Right lobe of liver (tissue), 6 donors: ENCODE measurements at regions not wholly inside any gene's neighbourhood (a gene's known extent, or its start where the extent isn't known, plus 50 kb on each side); places are given as distances from the start of the nearest gene placed in this dataset.
"Not testable (repeated sequence)": the region's sequence is repeated elsewhere in the genome, so short reads cannot be mapped to it uniquely, and the experiment has no call there.

Experiments used
- ATAC-seq, 4 donors: fragments of 200-7000 bp; cut with Tn5 transposase; one replicate each; pipeline ENCODE4 v1.9.1; 2020; ENCODE audit warnings: mild to moderate bottlenecking in 4 of 4, moderate library complexity in 4 of 4
- DNase-seq, 3 donors: peaks; one replicate each; pipeline ENCODE4 v3.0.0-alpha.2; 2020
- H3K27ac ChIP-seq, 3 donors: fragments of 200-600 bp; one replicate each; pipeline ENCODE4 v1.8.0; 2022
- H3K27me3 ChIP-seq, 2 donors: fragments of 200-600 bp; one replicate each; pipeline ENCODE4 v1.8.0; 2022
- H3K36me3 ChIP-seq, 4 donors: fragments of 200-600 bp; sonication (generic) in 1 of 4; one replicate each; pipeline versions ENCODE4 v1.5.1 to v1.8.0; 2017 to 2022; ENCODE audit warnings: control low read depth in 1 of 4
- H3K4me1 ChIP-seq, 4 donors: fragments of 200-600 bp; sonication (generic) in 1 of 4; one replicate each; pipeline versions ENCODE4 v1.5.1 to v1.8.0; 2017 to 2022; ENCODE audit warnings: control low read depth in 1 of 4
- H3K4me3 ChIP-seq, 3 donors: fragments of 200-600 bp; one replicate each; pipeline ENCODE4 v1.8.0; 2022
- H3K9me3 ChIP-seq, 4 donors: fragments of 200-600 bp; sonication (generic) in 1 of 4; one replicate each; pipeline versions ENCODE4 v1.5.1 to v1.8.0; 2017 to 2022; ENCODE audit warnings: control low read depth in 1 of 4
- POLR2A ChIP-seq: fragments of 450-650 bp; IDR thresholded peaks from one replicate; pipeline ENCODE4 v1.6.1; 2017; ENCODE audit warnings: antibody characterized with exemption, mild to moderate bottlenecking
- WGBS: methylation state at CpG from one replicate; pipeline ENCODE4 v1.1.6; 2018; ENCODE audit warnings: low coverage, low lambda C conversion rate; ENCODE audit not compliant: insufficient coverage; ENCODE audit errors: missing lambda C conversion rate; 5-methylcytosine and 5-hydroxymethylcytosine counted together
- intact Hi-C, 2 donors: fragments of 100-400 bp; cut with DNase I; formaldehyde crosslinking; loops; one replicate each; pipeline versions ENCODE4 v1.11.2 to v1.14.1; 2022
- TF ChIP-seq, protein P1 (sequence below), 4 donors: fragments of 200-600 bp in 3 of 4; fragments of 450-650 bp in 1 of 4; IDR thresholded peaks; one replicate each; pipeline versions ENCODE4 v1.5.1 to v1.8.0; 2016 to 2022; ENCODE audit warnings: antibody characterized with exemption in 4 of 4, mild to moderate bottlenecking in 2 of 4
- donor health status: DM: no; HTN: yes; CAD: no.
- donor health status: DM: no; HTN: no; CAD: no.
- donor health status: DM: no; HTN: no; CAD: no.
- donor health status: DM: no; HTN: yes; CAD: no.
- donor health status: DM: no; HTN: yes; CAD: no.

DNA sequence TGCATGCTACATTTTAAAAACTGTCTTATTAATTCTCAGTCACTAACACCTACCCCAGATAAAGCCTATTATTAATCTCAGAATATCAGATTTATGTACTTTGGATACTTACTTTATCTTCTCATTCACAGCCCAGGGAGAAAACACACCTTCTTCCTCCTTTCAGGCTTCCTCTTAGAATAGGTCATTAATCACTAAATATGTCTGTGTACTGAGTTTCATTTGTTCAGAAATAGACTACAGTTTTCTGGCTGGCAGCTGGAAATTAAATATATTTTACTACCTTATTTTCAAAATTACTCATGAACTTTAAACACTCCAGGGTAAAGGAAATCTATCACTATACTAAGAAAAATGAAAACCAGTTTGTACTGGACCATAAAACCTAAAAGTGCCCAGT is 147.7 kb upstream of the DST start:
- Histone ChIP-seq H3K36me3 (no peaks in the 10 kb centered on the region), H3K9me3 (no peaks in the 10 kb centered on the region), H3K27ac (no peak overlapping the region), H3K4me3 (no peak overlapping the region), H3K27me3 (no peaks in the 10 kb centered on the region), H3K4me1 (no peaks in the 10 kb centered on the region)
- ATAC-seq (no peak), DNase-seq (no peak)
- intact Hi-C loops, result no loop called here
- TF ChIP-seq, protein P1, sequence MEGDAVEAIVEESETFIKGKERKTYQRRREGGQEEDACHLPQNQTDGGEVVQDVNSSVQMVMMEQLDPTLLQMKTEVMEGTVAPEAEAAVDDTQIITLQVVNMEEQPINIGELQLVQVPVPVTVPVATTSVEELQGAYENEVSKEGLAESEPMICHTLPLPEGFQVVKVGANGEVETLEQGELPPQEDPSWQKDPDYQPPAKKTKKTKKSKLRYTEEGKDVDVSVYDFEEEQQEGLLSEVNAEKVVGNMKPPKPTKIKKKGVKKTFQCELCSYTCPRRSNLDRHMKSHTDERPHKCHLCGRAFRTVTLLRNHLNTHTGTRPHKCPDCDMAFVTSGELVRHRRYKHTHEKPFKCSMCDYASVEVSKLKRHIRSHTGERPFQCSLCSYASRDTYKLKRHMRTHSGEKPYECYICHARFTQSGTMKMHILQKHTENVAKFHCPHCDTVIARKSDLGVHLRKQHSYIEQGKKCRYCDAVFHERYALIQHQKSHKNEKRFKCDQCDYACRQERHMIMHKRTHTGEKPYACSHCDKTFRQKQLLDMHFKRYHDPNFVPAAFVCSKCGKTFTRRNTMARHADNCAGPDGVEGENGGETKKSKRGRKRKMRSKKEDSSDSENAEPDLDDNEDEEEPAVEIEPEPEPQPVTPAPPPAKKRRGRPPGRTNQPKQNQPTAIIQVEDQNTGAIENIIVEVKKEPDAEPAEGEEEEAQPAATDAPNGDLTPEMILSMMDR (IDR thresholded peaks at IDR 0.05), result no peak

DNA sequence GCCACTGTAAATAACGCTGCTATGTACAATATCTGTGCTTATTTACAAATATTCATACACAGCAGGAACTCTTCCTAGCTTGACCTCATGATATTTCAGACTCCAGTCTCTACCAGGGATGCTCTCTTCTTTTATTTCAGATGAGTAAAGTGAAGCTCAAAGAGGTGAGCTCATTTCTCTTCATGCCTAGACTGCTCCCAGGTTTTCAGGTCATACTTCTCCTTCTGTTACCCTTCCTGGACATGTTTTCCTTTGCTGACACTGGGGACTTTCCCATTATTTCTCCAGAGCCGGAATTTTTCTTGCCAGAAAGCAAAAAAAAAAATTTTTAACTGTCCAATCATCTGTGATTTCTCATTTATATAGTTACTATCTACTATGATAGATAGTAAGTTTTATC is 147.2 kb upstream of the DST start:
- Histone ChIP-seq H3K27ac (no peak overlapping the region), H3K36me3 (no peaks in the 10 kb centered on the region), H3K4me1 (no peaks in the 10 kb centered on the region), H3K27me3 (no peaks in the 10 kb centered on the region), H3K9me3 (no peaks in the 10 kb centered on the region), H3K4me3 (no peak overlapping the region)
- DNase-seq (no peak), ATAC-seq (no peak)
- intact Hi-C loops, result no loop called here
- 43% methylated on average over 2 of the region's 2 CpGs for WGBS
- no peak for TF ChIP-seq POLR2A

DNA sequence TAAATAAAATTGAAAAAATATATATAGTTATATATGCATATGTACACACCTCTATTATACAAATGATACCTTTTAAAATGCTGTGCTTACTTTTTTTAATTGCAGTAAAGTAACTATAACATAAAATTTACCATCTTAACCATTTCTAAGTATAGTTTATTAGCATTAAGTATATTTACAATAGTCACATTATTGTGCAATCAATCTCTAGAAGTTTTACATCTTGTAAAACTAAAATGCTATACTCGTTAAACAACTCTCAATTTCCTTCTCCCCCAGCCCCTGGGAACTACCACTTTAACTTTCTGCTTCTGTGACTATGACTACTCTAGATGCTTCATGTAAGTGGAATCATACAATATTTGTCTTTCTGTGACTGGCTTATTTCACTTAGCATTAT is 146.7 kb upstream of the DST start:
- H3K4me1 ChIP-seq, result no peaks in the 10 kb centered on the region
- H3K9me3 ChIP-seq, result no peaks in the 10 kb centered on the region
- TF ChIP-seq, protein P1 (IDR thresholded peaks at IDR 0.05), result no peak
- no peak for TF ChIP-seq POLR2A
- intact Hi-C loops, result no loop called here
- no peaks in the 10 kb centered on the region for H3K27me3 ChIP-seq
- H3K36me3 ChIP-seq, result no peaks in the 10 kb centered on the region
- DNase-seq, result no peak
- no peak overlapping the region for H3K27ac ChIP-seq
- no peak for ATAC-seq
- no peak overlapping the region for H3K4me3 ChIP-seq
- 59% methylated on average over 1 of the region's 1 CpG for WGBS

DNA sequence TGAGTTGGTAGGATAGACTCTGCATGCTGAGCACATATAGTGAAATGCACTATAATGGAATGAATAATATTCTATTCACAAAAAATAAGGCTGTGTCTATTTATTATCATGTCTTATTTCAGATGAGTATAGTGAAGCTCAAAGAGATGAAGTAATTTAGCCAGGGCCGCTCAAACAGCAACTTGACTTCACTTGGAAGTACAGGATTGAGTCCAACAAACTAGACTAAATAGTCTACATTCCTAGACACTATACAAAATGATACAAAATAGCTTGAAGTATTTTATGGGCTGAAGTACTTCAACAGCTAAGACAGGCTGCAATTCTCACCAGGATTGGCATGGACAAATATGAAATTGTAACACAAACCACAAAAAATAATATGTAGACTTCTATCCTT is 144.5 kb upstream of the DST start:
- no peaks in the 10 kb centered on the region for H3K9me3 ChIP-seq
- ATAC-seq (no peak), DNase-seq (no peak)
- no peaks in the 10 kb centered on the region for H3K36me3 ChIP-seq
- WGBS, result 57% methylated on average over 1 of the region's 1 CpG
- no peak for TF ChIP-seq POLR2A
- TF ChIP-seq, protein P1 (IDR thresholded peaks at IDR 0.05), result no peak
- no peak overlapping the region for H3K27ac ChIP-seq
- intact Hi-C loops, result no loop called here
- H3K4me1 ChIP-seq, result no peaks in the 10 kb centered on the region
- H3K27me3 ChIP-seq, result no peaks in the 10 kb centered on the region
- no peak overlapping the region for H3K4me3 ChIP-seq

DNA sequence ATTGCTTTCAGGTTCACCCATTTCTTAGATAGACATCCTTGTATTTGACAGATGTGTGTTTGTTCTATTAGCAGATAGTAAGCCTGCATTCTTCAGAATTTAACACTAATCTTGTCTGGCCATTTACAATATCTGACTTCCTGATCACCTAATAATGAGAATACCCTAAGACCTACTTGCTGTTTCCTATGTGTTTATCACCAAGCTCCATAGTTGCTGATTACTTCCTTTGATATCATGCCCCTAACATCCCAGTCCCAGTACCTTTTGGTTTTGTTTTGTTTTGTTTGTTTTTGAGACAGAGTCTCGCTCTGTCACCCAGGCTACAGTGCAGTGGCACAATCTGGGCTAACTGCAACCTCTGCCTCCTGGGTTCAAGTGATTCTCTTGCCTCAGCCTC is 143.6 kb upstream of the DST start:
- no peak for ATAC-seq
- Histone ChIP-seq H3K27me3 (no peaks in the 10 kb centered on the region), H3K27ac (no peak overlapping the region), H3K9me3 (no peaks in the 10 kb centered on the region), H3K4me1 (no peaks in the 10 kb centered on the region), H3K4me3 (no peak overlapping the region), H3K36me3 (no peaks in the 10 kb centered on the region)
- no peak for DNase-seq
- intact Hi-C loops, result no loop called here
- WGBS, result 71% methylated on average over 1 of the region's 1 CpG
- TF ChIP-seq, protein P1 (IDR thresholded peaks at IDR 0.05), result no peak
- no peak for TF ChIP-seq POLR2A

DNA sequence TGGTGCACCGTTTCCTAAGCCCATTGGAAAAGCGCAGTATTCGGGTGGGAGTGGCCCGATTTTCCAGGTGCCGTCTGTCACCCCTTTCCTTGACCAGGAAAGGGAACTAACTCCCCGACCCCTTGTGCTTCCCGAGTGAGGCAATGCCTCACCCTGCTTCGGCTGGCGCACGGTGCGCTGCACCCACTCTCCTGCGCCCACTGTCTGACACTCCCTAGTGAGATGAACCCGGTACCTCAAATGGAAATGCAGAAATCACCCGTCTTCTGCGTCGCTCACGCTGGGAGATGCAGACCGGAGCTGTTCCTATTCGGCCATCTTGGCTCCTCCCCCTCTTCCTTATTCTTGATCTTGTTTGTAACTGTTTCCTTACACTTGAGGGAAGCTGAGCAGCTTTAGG is 142.8 kb upstream of the DST start:
- H3K36me3 ChIP-seq, H3K9me3 ChIP-seq, intact Hi-C loops, H3K27me3 ChIP-seq, H3K4me3 ChIP-seq, H3K27ac ChIP-seq, H3K4me1 ChIP-seq, ATAC-seq, DNase-seq: not testable (repeated sequence)
- 82% methylated on average over 9 of the region's 19 CpGs for WGBS

DNA sequence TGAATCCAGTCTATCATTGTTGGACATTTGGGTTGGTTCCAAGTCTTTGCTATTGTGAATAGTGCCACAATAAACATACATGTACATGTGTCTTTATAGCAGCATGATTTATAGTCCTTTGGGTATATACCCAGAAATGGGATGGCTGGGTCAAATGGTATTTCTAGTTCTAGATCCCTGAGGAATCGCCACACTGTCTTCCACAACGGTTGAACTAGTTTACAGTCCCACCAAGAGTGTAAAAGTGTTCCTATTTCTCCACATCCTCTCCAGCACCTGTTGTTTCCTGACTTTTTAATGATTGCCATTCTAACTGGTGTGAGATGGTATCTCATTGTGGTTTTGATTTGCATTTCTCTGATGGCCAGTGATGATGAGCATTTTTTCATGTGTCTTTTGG is 137.4 kb upstream of the DST start:
- H3K4me1 ChIP-seq, H3K4me3 ChIP-seq, DNase-seq, H3K27ac ChIP-seq, H3K36me3 ChIP-seq, intact Hi-C loops, H3K9me3 ChIP-seq, ATAC-seq, H3K27me3 ChIP-seq: not testable (repeated sequence)
- 53% methylated on average over 2 of the region's 2 CpGs for WGBS

DNA sequence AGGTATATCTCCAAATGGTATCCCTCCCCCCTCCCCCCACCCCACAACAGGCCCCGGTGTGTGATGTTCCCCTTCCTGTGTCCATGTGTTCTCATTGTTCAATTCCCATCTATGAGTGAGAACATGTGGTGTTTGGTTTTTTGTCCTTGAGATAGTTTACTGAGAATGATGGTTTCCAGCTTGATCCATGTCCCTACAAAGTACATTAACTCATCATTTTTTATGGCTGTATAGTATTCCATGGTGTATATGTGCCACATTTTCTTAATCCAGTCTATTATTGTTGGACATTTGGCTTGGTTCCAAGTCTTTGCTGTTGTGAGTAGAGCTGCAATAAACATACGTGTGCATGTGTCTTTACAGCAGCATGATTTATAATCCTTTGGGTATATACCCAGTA is 135.8 kb upstream of the DST start:
- H3K4me1 ChIP-seq, H3K9me3 ChIP-seq, H3K36me3 ChIP-seq, H3K27ac ChIP-seq, ATAC-seq, intact Hi-C loops, H3K27me3 ChIP-seq, DNase-seq, H3K4me3 ChIP-seq: not testable (repeated sequence)
- WGBS, result 89% methylated on average over 1 of the region's 2 CpGs
